ENCODE measurements at regions not wholly inside any gene's neighbourhood (a gene's known extent, or its start where the extent isn't known, plus 50 kb on each side); places are given as distances from the start of the nearest gene placed in this dataset.
"Not testable (repeated sequence)": the region's sequence is repeated elsewhere in the genome, so short reads cannot be mapped to it uniquely, and the experiment has no call there.

DNA sequence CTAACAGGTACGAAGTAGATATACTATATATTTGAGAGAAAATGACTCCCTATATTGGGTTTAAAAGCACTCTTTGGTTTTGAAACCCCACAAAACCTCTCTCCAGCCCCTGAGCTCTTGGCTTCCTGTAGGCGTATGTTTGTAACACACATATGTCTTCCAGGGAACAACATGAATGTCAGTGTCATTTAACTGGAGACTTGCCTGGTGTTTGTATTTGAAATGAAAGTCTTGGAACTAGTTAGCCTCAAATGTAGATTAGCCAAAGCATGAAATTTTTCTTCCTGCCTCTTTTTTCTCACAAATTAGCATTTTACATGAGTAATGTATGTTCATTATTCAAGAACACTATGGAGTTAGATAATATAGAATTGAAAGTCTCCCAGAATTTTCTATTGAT is 411.8 kb upstream of the ASIC2 start:
- POLR2A ChIA-PET: no interaction called here
- no peak overlapping the region for H3K27ac Mint-ChIP-seq (ENCODE audit: low read depth, unreplicated experiment)
- H3K4me1 Mint-ChIP-seq (ENCODE audit: insufficient read depth, unreplicated experiment): no peaks in the 10 kb centered on the region
- H3K9me3 Mint-ChIP-seq (ENCODE audit: unreplicated experiment): peaks cover 61% of the 10 kb centered on the region
- H3K36me3 Mint-ChIP-seq (ENCODE audit: insufficient read depth, unreplicated experiment): no peaks in the 10 kb centered on the region
- CTCF ChIA-PET: no interaction called here
- TF ChIP-seq, protein P1, sequence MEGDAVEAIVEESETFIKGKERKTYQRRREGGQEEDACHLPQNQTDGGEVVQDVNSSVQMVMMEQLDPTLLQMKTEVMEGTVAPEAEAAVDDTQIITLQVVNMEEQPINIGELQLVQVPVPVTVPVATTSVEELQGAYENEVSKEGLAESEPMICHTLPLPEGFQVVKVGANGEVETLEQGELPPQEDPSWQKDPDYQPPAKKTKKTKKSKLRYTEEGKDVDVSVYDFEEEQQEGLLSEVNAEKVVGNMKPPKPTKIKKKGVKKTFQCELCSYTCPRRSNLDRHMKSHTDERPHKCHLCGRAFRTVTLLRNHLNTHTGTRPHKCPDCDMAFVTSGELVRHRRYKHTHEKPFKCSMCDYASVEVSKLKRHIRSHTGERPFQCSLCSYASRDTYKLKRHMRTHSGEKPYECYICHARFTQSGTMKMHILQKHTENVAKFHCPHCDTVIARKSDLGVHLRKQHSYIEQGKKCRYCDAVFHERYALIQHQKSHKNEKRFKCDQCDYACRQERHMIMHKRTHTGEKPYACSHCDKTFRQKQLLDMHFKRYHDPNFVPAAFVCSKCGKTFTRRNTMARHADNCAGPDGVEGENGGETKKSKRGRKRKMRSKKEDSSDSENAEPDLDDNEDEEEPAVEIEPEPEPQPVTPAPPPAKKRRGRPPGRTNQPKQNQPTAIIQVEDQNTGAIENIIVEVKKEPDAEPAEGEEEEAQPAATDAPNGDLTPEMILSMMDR (IDR thresholded peaks at IDR 0.05; ENCODE audit: unreplicated experiment): no peak
- no peaks in the 10 kb centered on the region for H3K27me3 Mint-ChIP-seq (ENCODE audit: insufficient read depth, unreplicated experiment)
- no peak for DNase-seq (ENCODE audit: unreplicated experiment)
- BruUV-seq (replicated peaks): no TSS peak
- no peak overlapping the region for H3K4me3 Mint-ChIP-seq (ENCODE audit: unreplicated experiment)
- intact Hi-C loops (cut with micrococcal nuclease): no loop called here

DNA sequence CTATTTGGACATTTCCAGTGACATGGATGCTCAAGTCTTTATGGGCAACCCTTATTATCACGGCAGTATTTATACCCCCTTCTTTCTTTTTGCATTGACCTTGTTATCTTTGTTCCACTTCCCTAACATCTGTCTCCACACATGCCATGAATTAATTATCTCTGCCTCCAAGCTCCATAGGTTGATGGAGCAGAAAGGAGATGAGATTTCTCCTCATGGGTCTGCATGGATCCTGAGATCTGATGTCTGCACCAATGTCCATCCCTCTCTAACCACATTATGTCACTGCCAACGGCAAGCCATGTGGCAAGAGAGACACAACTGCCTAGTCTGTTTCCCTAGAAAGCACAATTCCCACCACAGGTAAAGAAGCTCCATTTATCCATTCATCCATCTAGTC is 416.8 kb upstream of the ASIC2 start:
- ChIA-PET CTCF (interaction anchor here (0.7 kb wide), 1 partner anchor 409 kb away, joined by 4 read pairs; no protein-coding TSS in a partner anchor), POLR2A (no interaction called here)
- Mint-ChIP-seq H3K36me3 (ENCODE audit: insufficient read depth, unreplicated experiment) (no peaks in the 10 kb centered on the region), H3K4me1 (ENCODE audit: insufficient read depth, unreplicated experiment) (no peaks in the 10 kb centered on the region), H3K9me3 (ENCODE audit: unreplicated experiment) (peaks cover 48% of the 10 kb centered on the region), H3K4me3 (ENCODE audit: unreplicated experiment) (no peak overlapping the region), H3K27me3 (ENCODE audit: insufficient read depth, unreplicated experiment) (no peaks in the 10 kb centered on the region), H3K27ac (ENCODE audit: low read depth, unreplicated experiment) (no peak overlapping the region)
- no peak for DNase-seq (ENCODE audit: unreplicated experiment)
- TF ChIP-seq, protein P1 (IDR thresholded peaks at IDR 0.05; ENCODE audit: unreplicated experiment): no peak
- intact Hi-C loops (cut with micrococcal nuclease): no loop called here
- BruUV-seq (replicated peaks): no TSS peak

DNA sequence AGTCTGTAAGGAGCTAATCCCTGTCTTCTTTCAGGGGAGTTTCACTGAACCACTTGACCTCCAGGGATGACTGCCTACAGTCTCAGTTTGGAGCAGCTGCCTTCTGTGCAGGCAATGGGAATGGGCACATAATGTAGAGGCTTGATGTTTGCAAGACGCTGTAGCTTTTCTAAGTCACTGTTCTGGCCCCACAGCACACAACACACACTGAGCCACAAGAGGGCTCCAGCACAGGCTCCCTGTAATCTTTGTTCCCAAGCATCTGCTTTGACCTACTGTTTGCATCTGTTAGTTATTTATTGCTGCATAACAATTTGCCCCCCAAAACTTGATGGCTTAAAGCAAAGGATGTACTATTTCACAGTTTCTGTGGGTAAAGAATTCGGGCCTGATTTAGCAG is 419.0 kb upstream of the ASIC2 start:
- intact Hi-C loops (cut with micrococcal nuclease): no loop called here
- CTCF ChIA-PET: interaction anchor here (1.2 kb wide), 1 partner anchor 37 kb away, joined by 4 read pairs; no protein-coding TSS in a partner anchor
- DNase-seq (ENCODE audit: unreplicated experiment): no peak
- TF ChIP-seq, protein P1 (IDR thresholded peaks at IDR 0.05; ENCODE audit: unreplicated experiment): no peak
- no peak overlapping the region for H3K27ac Mint-ChIP-seq (ENCODE audit: low read depth, unreplicated experiment)
- no peaks in the 10 kb centered on the region for H3K4me1 Mint-ChIP-seq (ENCODE audit: insufficient read depth, unreplicated experiment)
- H3K27me3 Mint-ChIP-seq (ENCODE audit: insufficient read depth, unreplicated experiment): no peaks in the 10 kb centered on the region
- BruUV-seq (replicated peaks): no TSS peak
- peaks cover 48% of the 10 kb centered on the region for H3K9me3 Mint-ChIP-seq (ENCODE audit: unreplicated experiment)
- no peak overlapping the region for H3K4me3 Mint-ChIP-seq (ENCODE audit: unreplicated experiment)
- no peaks in the 10 kb centered on the region for H3K36me3 Mint-ChIP-seq (ENCODE audit: insufficient read depth, unreplicated experiment)
- POLR2A ChIA-PET: no interaction called here

DNA sequence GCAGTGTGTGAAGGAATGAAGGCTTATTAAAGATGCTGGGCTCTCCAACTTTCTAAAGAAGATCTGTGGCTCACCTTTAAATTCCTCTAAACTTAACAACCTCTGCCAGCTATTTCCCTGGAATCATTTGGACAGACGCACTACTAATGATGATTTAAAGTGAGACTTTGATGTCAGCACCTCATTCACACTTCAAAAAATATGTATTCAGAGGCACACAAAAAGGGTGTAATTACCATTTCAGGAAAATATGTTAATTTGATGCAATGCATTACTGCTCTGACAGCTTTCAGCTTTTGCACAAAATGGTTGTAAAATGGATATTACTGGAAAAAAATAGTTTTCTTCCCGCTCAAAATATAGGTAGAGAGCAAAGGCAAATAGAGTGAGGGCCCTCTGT is 423.9 kb upstream of the ASIC2 start:
- H3K4me3 Mint-ChIP-seq (ENCODE audit: unreplicated experiment): no peak overlapping the region
- TF ChIP-seq, protein P1 (IDR thresholded peaks at IDR 0.05; ENCODE audit: unreplicated experiment): no peak
- no peaks in the 10 kb centered on the region for H3K27me3 Mint-ChIP-seq (ENCODE audit: insufficient read depth, unreplicated experiment)
- no TSS peak for BruUV-seq (replicated peaks)
- ChIA-PET CTCF (interaction anchor here (0.6 kb wide), 2 partner anchors 36 to 382 kb away, joined by 3 read pairs; no protein-coding TSS in a partner anchor), POLR2A (no interaction called here)
- H3K9me3 Mint-ChIP-seq (ENCODE audit: unreplicated experiment): peaks cover 32% of the 10 kb centered on the region
- no peak for DNase-seq (ENCODE audit: unreplicated experiment)
- intact Hi-C loops (cut with micrococcal nuclease): no loop called here
- no peaks in the 10 kb centered on the region for H3K36me3 Mint-ChIP-seq (ENCODE audit: insufficient read depth, unreplicated experiment)
- H3K27ac Mint-ChIP-seq (ENCODE audit: low read depth, unreplicated experiment): no peak overlapping the region
- H3K4me1 Mint-ChIP-seq (ENCODE audit: insufficient read depth, unreplicated experiment): no peaks in the 10 kb centered on the region

DNA sequence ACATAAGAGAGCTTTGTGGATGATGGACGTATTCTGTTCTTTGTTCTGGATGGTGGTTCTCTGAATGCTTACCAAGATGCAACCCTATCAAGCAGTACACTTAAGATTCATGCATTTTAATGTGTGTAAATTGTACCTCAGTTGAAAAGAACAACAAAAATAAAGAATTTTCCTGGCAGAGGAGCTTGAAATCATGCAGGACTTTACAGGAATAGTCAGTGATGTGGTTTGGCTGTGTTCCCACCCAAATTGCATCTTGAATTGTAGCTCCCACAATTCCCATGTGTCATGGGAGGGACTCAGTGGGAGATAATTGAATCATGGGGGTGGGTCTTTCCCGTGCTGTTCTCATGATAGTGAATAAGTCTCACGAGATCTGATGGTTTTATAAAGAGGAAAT is 430.6 kb upstream of the ASIC2 start:
- H3K27me3 Mint-ChIP-seq (ENCODE audit: insufficient read depth, unreplicated experiment); H3K4me1 Mint-ChIP-seq (ENCODE audit: insufficient read depth, unreplicated experiment); BruUV-seq (replicated peaks); POLR2A ChIA-PET; H3K36me3 Mint-ChIP-seq (ENCODE audit: insufficient read depth, unreplicated experiment); H3K27ac Mint-ChIP-seq (ENCODE audit: low read depth, unreplicated experiment); DNase-seq (ENCODE audit: unreplicated experiment); intact Hi-C loops (cut with micrococcal nuclease); H3K4me3 Mint-ChIP-seq (ENCODE audit: unreplicated experiment): not testable (repeated sequence)
- peaks cover 17% of the 10 kb centered on the region for H3K9me3 Mint-ChIP-seq (ENCODE audit: unreplicated experiment)
- CTCF ChIA-PET: interaction anchor here (0.6 to 0.7 kb wide), 2 partner anchors 441 to 940 kb away, joined by 3 read pairs; no protein-coding TSS in a partner anchor

All from MCF 10A (cell line).